ENCODE measurements at regions not wholly inside any gene's neighbourhood (a gene's known extent, or its start where the extent isn't known, plus 50 kb on each side); places are given as distances from the start of the nearest gene placed in this dataset.
A peak's percentile ranks its signal among the peaks of the same experiment; 100 is the strongest.

GRCh38 chr5:125575171-125575890, 828.9 kb upstream of the ZNF608 start:
- intact Hi-C loops (cut with DNase I, micrococcal nuclease), result no loop called here
- no peak for ATAC-seq
- no peak for DNase-seq

DNA sequence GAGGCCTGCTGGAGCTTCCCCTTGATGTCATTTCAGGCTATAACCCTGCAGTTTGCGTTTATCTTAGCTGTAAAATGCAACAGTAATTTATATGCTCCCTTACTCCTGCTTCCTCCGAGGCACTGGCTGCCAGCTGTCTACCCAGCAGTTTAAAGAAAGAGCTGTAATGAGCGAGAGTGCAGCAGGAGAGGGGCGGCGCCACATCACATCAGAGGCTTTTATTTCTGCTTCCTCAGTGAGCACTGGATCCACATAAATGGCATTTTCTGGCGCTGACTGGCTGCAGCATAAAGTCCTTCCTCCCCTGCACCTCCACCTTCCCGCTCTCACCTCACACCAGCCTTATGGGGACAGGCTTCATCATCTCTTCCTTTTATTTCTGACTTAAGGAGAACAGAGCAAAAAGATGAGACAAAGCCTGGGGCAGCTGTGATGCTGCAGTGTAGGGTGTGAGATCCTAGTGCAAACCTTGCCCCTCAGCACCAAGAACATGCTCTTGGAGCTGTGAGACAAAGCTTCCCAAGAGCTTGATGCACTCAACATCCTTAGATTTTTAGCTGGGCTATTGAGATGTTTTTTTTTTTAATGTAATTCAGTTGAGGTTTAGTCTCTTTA, 829.6 kb upstream of the ZNF608 start:
- DNase-seq, result peak; percentile 74 to 80

GRCh38 chr5:125576822-125577221, 830.4 kb upstream of the ZNF608 start:
- DNase-seq, result no peak
- no peak for ATAC-seq
- intact Hi-C loops (cut with DNase I, micrococcal nuclease), result no loop called here

More for the DNA sequence above, 829.6 kb upstream of the ZNF608 start:
- intact Hi-C loops (cut with DNase I, micrococcal nuclease), result no loop called here
- ATAC-seq, result peak; percentile 99

- ATAC-seq, result no peak
- no peak for DNase-seq
- intact Hi-C loops (cut with DNase I, micrococcal nuclease), result no loop called here
These were observed 832.1 kb upstream of the ZNF608 start for GRCh38 chr5:125578551-125578950.

DNA sequence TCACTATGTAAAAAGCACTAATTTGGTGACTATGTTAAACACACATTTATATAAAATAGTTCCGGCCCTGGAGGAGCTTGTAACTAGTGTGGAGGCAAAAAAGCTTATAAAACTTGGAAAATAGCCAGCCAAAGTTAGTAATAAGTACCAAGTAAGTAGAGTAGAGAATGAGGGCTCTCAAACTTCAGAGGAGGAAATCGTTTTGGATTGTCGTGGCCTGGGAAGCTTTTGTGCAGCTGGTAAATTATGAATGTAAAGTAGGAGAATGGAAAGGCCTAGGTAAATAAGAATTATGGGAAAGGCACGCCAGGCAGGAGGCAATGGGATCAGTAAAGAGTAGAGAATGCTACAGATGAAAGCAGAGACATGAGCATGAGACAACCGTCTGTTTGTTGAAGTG, 832.7 kb upstream of the ZNF608 start:
- intact Hi-C loops (cut with DNase I, micrococcal nuclease), result no loop called here
- ATAC-seq, result no peak

GRCh38 chr5:125581311-125581710, 834.9 kb upstream of the ZNF608 start:
- ATAC-seq (no peak), DNase-seq (no peak)
- intact Hi-C loops (cut with DNase I, micrococcal nuclease), result no loop called here

More for the DNA sequence above, 832.7 kb upstream of the ZNF608 start:
- no peak for DNase-seq

DNA sequence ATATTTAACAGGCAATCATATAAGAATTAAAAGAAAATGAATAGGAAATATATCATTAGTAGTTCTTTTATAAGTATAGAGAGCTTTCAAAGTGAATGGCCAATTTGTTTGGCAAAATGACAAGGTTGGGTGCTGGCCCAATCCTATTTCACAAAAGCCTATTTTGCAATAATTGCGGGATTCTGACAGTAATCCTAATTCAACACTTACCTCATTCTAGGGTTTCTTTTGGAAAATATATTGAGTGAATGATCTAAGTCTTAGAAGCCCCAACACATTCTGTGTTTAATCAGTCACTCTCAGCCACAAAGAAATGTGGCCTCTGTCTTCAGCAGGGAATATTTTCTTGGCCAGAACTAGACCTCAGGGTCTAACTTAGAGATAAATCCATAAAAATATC, 835.9 kb upstream of the ZNF608 start:
- DNase-seq (no peak), ATAC-seq (no peak)
- intact Hi-C loops (cut with DNase I, micrococcal nuclease), result no loop called here

DNA sequence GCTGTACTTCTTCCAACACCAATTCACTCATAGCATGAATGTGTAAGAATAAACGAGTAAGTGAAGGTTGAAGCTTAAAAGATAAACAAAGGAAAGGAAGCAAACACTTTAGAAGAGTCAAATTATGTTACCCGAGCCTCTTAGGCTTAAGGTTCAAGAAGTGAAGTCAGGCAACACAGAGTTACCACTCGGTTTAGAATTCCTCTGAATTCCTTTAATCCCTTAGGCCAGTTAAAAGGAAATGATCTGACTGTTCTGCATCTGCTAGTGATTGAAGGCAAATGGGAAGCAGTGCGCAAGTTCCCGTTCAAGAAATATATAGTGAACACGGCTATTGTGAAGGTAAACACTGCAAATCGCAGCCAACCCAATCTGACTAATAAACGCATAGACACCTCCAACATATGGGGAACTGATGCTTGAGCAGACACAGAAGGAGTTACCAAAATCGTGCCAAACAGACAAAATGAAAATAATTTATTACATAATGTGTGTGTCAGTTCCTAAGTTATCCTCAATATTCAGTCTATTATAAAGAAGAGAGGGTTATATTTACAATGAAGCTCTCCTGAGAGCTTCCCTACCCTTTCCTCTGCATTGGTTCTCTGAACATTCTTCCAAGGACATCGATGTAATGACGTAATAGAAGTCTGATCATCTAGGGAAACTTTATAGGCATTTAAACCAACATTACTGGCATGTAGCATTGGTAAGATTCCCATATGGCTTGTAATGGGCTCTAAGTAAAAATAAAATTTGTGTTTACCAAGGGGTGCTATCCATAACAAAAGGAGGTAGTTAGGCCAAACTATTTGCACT, 837.1 kb upstream of the ZNF608 start:
- DNase-seq (no peak), ATAC-seq (no peak)
- intact Hi-C loops (cut with DNase I, micrococcal nuclease), result no loop called here

DNA sequence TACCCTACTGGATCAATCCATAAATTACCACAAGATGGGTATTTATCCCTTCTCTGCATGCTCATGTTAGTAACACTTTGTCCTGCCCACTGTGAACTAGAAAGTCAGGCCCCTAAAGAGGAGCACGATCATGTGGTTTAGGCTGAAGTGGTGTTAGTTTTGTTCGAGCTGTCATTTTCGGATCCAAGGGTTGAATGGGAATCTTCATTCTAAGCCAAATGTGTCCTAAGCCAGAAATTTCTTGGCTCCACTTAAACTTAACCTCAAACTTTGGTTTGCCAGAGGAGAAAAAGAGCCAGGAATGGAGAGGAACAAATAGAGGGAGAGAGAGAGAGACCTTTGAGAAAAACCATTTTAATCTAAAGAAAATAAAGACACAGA, 837.7 kb upstream of the ZNF608 start:
- DNase-seq (no peak), ATAC-seq (no peak)
- intact Hi-C loops (cut with DNase I, micrococcal nuclease), result no loop called here

GRCh38 chr5:125587631-125588030, 835.6 kb upstream of the GRAMD2B start:
- intact Hi-C loops (cut with DNase I, micrococcal nuclease), result no loop called here
- ATAC-seq (peak; percentile 41), DNase-seq (no peak)

DNA sequence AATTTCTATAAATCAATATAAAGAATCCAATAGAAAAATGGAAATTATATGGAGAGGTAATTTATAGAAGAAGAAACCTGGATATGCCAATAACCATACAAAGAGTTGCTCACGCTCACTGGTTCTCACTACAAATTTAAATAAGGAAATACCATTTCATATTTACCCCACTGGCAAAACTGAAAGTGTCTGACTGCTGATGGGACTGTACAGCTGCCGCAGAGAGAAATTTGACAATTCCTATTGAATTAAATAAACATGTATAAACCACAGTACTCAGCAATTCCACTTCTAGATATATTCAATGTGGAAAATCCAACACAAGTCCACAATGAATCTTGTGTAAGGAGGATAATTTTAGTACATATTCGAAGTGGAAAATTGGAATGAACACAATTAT, 830.4 kb upstream of the GRAMD2B start:
- DNase-seq (no peak), ATAC-seq (no peak)
- intact Hi-C loops (cut with DNase I, micrococcal nuclease), result no loop called here

- peak; percentile 15 to 31 for DNase-seq
These were observed 828.1 kb upstream of the GRAMD2B start for GRCh38 chr5:125595095-125595494.

GRCh38 chr5:125595845-125596244, 827.4 kb upstream of the GRAMD2B start:
- ATAC-seq, result no peak
- intact Hi-C loops (cut with DNase I, micrococcal nuclease), result no loop called here
- no peak for DNase-seq

More at GRCh38 chr5:125595095-125595494, 828.1 kb upstream of the GRAMD2B start:
- intact Hi-C loops (cut with DNase I, micrococcal nuclease), result no loop called here
- ATAC-seq, result no peak

DNA sequence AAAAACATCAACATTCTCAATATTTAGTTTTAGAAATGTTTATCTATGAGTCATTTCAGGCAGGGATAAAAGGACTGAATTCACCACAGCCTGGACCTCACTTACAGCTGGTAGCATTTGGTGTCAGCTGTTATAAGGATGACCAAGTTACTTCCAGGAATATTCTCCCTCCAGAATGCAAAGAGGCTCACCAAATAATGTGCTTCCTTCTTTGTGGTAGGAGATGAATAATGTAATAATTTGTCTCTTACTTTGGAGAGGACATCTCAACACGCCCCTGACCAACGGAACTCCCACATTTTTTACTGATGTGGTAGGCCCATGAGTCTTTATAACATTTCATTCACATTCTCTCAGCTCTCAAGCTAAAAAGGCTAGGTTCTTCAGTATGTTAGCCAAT, 825.9 kb upstream of the GRAMD2B start:
- no peak for ATAC-seq
- intact Hi-C loops (cut with DNase I, micrococcal nuclease), result no loop called here

GRCh38 chr5:125600559-125600958, 822.6 kb upstream of the GRAMD2B start:
- ATAC-seq, result no peak
- no peak for DNase-seq
- intact Hi-C loops (cut with DNase I, micrococcal nuclease), result no loop called here

More for the DNA sequence above, 825.9 kb upstream of the GRAMD2B start:
- no peak for DNase-seq

DNA sequence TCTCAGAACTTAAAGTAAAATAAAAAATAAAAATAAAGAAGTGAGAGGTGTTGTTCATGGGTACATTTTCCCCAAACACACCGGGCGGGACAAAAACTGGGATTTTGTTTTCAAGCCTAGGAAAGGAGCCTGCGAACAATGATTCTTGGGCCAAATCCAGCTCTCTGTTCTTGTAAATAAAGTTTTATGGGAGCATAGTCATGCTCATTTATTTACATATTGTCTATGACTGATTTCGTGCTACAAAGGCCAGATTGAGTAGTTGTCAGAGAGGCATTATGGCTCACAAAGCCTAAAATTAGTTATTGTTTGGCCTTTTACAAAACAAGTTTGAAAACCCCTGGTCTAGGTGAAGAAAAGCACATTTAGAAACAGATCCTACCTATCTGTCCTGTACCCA, 821.0 kb upstream of the GRAMD2B start:
- intact Hi-C loops (cut with DNase I, micrococcal nuclease), result no loop called here
- DNase-seq (peak in 1 of 2 donors; percentile 13), ATAC-seq (peak; percentile 91)

DNA sequence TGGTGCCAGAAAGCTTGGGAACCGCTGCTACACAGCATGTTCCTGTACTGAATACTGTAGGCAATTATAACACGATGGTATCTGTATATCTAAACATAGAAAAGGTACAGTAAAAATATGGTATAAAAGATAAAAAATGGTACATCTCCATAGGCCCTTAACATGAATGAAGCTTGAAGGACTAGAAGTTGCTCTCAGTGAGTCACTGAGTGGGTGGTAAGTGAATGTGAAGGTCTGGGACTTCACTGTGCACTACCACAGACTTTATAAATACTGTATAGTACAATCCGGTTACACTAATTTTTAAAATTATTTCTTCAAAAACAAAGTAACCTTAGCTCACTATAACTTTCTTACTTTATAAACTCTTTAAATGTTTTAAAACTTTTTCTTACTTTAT, 819.9 kb upstream of the GRAMD2B start:
- no peak for ATAC-seq
- DNase-seq, result no peak
- intact Hi-C loops (cut with DNase I, micrococcal nuclease), result no loop called here

- intact Hi-C loops (cut with DNase I, micrococcal nuclease), result no loop called here
- ATAC-seq, result no peak
- DNase-seq, result no peak
These were observed 819.1 kb upstream of the GRAMD2B start for GRCh38 chr5:125604104-125604503.

DNA sequence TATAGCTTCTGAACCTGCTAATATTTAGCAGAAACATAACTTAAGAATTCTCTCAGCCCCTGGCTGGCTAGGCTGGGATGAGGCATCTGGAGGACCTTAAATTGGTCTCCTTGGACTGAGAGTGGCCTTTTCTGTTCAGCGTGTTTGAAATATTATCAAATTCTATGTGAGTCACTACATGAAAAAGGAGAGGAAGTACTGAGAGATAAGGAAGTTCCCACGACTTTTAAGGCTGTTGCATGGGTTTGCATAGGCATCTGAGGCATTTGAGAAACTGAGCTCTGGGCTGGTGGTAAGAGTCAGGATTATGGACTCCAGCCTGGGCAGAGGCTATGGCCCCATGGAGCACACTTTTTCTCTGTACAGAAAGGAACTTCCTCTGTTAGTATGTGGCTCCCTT, 816.2 kb upstream of the GRAMD2B start:
- DNase-seq (no peak), ATAC-seq (no peak)
- intact Hi-C loops (cut with DNase I, micrococcal nuclease), result no loop called here

GRCh38 chr5:125609011-125609410, 814.2 kb upstream of the GRAMD2B start:
- intact Hi-C loops (cut with DNase I, micrococcal nuclease), result no loop called here
- ATAC-seq, result no peak
- DNase-seq, result no peak

Data from left colon (tissue), 2 donors.